ENCODE measurements at regions not wholly inside any gene's neighbourhood (a gene's known extent, or its start where the extent isn't known, plus 50 kb on each side); places are given as distances from the start of the nearest gene placed in this dataset.

GRCh38 chr14:50037240-50037639, 79.1 kb downstream of the VCPKMT start:
- TF ChIP-seq SIN3A (IDR thresholded peaks at IDR 0.05; ENCODE audit: borderline replicate concordance, insufficient read depth, low read length) = no peak
- no peak for TF ChIP-seq POLR2AphosphoS5 (IDR thresholded peaks at IDR 0.05; ENCODE audit: low read depth, low read length)
- no peak for TF ChIP-seq REST (IDR thresholded peaks at IDR 0.05; ENCODE audit: insufficient read depth in 1 of 2, low read depth in 2 of 2, low read length in 2 of 2)

All from PFSK-1 (cell line).